Ramos (cell line): ENCODE measurements at regions not wholly inside any gene's neighbourhood (a gene's known extent, or its start where the extent isn't known, plus 50 kb on each side); places are given as distances from the start of the nearest gene placed in this dataset.
"Not testable (repeated sequence)": the region's sequence is repeated elsewhere in the genome, so short reads cannot be mapped to it uniquely, and the experiment has no call there.

Experiments
- in situ Hi-C: fragments of 300-500 bp; cut with MboI; formaldehyde crosslinking; loops from one replicate; pipeline ENCODE4 v1.14.3; 2022; ENCODE audit warnings: low sequenced_read_pairs; ENCODE audit not compliant: unreplicated experiment

DNA sequence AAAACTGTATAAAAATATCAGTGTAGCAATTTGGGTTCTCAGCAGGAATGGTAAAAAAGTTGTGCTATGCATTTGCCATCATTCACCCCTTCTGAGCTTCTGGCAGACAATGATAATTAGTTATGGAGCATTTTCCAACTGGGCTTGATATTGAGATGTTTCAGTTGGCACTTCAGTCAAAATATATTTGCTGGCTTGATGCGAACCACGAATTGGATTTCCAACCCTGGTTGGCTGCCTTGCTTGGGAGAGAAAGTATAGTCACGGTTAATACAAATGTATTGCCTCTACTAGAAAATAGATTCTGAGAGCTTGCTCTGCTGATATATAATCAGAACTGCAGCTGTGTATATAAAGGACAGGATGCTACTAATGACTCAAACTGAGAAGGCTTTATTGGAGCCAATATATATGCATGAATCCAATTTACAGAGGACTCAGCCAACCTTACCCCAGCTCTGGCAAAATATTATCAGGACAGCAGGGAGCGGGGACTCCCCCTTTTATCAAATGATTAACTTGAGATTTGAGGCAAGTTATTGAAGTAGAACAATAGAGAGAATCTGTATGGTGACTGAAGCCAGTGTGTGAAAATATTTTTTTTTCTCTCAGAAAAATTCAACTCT, 219.8 kb upstream of the SMIM30 start:
- in situ Hi-C loops: no loop called here

- in situ Hi-C loops: not testable (repeated sequence)
Measured at GRCh38 chr7:113336838-113337237, 218.5 kb upstream of the SMIM30 start.

DNA sequence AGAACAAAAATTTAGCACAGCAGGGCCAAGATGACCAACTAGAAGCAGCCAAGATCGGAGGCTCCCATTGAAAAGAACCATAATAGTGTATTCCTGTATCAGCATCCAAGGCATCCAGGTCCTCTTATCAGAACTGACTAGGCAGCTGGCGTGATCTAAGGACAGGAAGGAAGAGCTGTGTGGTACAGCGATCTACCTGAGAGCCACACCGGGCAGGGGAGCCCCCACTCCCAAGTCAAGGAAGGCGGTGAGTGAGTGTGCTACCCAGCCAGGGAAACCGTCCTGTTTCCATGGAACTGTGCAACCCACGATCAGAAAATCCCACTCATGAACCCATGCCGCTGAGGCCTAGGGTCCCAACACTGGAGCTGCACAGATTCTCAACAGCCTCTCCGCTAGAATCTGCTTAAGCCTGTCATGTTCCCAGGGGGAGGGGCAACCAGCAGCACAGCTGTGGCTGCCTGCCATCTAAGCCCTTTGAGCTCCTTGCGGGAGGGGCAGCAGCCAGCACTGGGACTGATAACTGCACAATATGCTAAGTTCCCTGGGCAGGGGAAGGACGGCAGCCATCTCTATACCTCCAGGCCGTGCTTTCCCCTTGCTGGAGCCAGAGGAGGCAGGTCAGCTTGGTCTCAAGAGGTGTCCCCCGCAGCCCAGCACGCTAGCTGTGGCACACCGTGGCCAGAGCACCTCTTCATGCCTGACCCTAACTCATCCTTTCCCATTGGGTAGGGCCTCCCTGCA, 213.0 kb upstream of the SMIM30 start:
- in situ Hi-C loops: no loop called here

DNA sequence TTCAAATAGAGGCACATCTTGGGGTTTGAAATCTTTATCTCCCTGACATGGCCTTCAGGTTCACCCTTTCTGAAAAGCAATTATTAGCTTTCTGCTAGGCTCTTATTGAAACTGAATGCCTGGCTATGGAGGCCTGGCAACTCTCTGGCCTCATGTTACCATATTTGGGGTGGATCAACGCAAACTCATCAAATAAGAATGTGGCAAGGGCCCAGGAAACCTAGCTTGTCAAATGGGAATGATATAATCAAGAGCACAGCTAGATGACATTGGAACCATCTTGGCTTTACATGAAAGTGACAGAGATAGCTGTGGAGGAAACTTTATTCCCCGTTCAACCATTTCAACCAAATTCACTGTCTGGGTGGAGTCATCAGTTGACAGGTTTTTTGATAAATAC, 202.8 kb upstream of the SMIM30 start:
- in situ Hi-C loops: no loop called here

- in situ Hi-C loops: no loop called here
Measured at GRCh38 chr7:113320419-113320818, 202.1 kb upstream of the SMIM30 start.

DNA sequence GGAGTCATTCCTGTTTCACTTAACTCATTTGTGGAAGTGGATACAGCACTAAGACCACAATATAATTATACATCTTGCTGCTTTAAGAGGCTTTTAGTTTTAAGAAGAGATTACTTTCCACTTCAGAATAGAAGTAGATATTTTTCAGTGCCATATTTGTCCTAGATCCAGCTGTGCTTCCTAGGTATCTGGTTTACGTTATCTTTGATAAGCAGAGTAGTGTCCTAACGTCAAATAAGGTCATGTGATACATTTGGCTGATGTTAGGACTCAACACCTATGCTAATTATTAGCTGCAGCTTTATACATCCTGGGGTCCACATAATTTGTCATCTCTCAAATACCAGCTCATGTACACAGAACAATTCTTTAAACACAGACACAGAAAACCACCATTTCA, 196.2 kb upstream of the SMIM30 start:
- in situ Hi-C loops: no loop called here

DNA sequence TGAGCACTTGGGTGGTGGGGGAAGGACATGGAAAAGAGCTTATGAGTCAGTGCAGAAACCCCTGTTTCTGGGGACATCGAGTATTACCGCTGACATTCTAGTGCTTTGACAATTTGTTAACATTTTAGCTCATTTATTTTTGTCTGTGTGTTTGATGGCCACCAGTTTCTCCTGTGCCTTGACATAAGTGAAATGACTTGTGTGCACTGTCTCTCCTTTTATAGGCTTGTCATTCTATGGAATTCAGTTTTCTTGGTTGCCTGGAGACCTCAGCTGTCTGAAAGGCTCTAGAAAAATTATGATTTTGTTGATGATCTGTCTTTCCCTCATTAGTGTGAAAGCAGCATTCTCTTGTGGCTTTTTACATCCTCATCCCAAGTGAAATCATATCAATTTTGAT, 190.0 kb upstream of the SMIM30 start:
- in situ Hi-C loops: no loop called here

DNA sequence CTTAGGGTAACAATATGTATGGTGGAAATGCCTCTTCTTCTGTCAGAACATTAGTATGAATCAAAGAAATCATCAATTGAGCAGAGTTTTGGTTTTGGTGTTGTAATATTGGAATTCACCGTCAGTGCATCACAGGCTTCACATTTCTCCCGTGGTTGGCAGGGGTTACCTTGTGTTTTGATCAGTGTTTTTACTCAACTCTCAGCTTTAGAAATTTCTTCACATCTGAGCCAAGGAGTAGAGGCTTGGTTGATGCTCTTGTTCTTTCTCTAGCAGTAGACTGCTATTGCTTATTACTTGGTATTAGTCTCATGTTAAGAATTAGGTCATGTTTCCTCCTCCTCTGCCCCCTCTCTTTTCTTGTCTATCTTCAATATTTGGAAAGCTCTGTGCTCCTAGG, 188.8 kb upstream of the SMIM30 start:
- in situ Hi-C loops: no loop called here

- in situ Hi-C loops: no loop called here
Measured at GRCh38 chr7:113306302-113306701, 187.9 kb upstream of the SMIM30 start.

GRCh38 chr7:113304104-113304503, 185.8 kb upstream of the SMIM30 start:
- in situ Hi-C loops: no loop called here

DNA sequence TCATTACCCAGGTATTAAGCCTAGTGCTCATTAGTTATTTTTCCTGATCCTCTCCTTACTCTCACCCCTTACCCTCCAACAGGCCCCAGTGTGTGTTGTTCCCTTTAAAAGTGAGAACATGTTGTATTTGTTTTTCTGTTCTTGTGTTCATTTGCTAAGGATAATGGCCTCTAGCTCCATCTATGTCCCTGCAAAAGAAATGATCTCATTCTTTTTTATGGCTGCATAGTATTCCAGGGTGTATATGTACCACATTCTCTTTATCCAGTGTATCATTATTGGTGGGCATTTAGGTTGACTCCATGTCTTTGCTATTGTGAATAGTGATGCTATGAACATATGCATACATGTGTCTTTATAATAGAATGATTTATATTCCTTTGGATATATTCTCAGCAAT, 185.0 kb upstream of the SMIM30 start:
- in situ Hi-C loops: not testable (repeated sequence)

DNA sequence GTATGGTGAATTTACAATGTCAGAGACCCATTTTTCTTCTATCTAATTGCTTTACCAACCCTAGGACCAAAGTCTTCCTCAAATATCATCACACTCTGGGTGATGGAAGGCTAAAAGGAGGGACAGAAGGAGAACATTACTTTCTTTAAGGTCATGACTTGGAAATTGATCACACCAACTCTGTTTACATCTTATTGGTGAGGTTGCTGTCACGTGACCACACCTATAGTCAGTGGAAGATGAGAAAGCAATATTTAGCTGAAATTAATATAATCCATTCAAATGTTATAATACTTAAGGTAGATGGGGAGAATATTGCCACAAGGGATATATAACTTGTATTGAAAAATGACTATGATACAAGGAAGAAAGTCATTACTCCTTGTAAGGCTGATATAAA, 183.6 kb upstream of the SMIM30 start:
- in situ Hi-C loops: no loop called here

DNA sequence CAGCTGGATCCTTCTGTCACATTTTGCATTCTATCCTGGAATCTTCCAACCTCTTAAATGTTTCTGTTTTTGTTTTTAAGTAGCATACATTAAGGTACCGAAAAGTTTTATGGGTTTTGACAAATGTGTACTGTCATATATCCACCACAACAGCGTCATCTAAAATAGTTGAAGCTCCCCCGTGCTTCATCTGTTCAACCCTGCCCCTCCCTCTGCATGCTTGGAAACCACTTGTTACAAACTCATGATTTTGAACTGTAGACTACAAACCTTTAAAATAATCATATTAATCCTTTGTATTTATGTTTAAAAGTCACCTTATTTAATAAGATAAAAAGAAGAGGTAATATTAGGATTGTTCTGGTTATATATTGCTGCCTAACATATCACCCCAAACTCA, 182.8 kb upstream of the SMIM30 start:
- in situ Hi-C loops: no loop called here

GRCh38 chr7:113299748-113300147, 181.4 kb upstream of the SMIM30 start:
- in situ Hi-C loops: no loop called here

DNA sequence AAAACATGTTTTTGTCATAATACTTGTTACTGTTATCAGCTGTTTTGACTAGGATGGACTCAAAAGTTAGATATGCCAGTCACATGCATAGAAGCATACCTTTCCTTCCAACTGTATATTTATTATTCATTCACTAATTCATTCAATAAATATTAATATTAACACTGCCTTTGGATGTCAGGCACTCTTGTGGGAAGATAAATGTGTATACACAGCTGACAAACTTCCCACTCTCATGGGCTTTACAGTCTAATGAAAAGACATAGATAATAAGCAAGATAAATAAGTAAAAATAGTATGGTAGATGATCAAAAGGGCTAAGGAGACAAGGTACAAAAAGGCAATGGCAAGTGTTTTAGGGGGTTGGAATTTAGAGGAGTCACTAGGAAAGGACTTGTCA, 180.1 kb upstream of the SMIM30 start:
- in situ Hi-C loops: no loop called here

GRCh38 chr7:113294750-113295149, 176.4 kb upstream of the SMIM30 start:
- in situ Hi-C loops: no loop called here

- in situ Hi-C loops: no loop called here
Measured at GRCh38 chr7:113292105-113292504, 173.8 kb upstream of the SMIM30 start.

DNA sequence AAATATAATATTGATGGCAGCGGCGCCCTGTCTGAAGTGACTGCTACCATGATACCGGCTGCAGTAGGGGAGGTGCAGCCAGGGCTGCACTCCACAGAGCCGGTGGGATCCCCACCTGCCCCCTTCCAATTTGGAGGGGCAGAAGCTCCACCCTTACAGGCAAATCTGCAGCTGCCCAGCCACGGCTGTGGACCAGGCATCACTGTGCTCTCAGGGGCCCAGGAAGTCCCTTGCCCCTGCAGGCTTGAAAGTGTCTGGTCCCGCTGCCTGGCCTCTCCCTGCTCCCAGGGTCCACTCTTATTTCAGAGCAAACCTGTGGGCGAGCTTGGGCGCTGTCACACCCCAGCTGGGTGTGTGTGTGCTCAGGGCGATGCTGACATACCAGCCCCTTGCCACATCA, 172.7 kb upstream of the SMIM30 start:
- in situ Hi-C loops: no loop called here

DNA sequence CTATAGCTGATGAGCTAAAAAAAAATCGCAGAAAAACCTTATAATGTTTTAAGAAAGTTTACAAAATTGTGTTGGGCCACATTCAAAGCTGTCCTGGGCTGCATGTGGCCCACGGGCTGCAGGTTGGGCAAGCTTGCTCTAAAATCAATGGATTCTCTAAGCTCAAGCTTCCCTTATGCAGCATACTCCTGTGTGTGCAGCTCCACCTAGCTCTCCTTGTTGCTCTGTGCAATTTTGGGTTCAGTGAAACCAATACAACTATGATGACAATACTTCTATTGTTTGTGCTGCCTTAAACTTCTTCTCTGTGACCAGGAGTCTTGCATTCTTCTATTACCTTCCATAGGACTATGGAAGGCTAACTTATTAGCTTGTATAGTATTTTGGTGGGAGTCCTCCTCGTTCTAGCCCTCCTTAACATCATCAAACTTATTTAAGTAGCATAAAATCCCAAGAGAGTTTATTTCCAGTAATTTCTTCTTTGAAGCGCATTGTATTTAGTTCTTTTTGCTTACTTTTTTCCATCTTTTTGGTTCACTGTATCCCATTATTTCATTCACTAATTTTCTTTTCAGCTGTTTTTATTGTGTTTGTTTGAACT, 170.9 kb upstream of the SMIM30 start:
- in situ Hi-C loops: no loop called here

DNA sequence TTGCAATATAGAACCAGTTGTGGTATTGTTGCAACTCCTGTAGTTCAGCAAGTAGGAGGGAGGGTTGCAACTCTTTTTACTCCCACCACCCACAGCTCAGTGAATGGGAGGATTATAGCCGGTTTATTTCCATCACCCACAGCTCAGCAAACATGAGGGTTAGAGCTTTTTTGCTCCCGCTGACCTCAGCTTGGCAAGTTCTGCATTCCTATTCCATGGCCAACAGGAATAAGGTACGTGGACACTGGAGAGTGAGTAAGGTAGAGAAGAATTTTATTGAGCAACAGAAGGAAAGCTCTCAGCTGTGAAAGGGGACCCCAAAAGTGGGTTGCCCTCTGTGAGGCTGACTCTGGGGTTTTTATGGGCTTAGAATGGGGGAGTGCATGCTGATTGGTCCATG, 167.1 kb upstream of the SMIM30 start:
- in situ Hi-C loops: no loop called here

DNA sequence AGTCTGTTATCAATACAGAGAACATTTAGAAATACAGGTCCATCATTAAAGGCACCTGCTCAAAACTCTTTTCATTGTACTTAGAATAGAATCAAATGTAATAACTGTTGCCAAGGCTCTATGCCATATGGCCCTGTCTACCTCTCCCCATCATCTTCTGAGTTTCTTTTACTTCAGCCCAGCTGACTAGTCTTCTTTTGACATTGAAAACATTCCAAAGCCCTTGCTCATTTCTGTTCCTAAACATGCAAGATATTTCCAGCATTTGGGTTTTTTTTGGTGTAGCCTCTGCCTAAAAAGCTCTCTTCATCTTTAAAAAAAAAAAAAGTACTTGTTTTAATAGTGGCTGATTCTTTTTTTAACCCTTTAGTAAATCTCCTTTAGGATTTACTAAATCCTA, 165.5 kb upstream of the SMIM30 start:
- in situ Hi-C loops: no loop called here

DNA sequence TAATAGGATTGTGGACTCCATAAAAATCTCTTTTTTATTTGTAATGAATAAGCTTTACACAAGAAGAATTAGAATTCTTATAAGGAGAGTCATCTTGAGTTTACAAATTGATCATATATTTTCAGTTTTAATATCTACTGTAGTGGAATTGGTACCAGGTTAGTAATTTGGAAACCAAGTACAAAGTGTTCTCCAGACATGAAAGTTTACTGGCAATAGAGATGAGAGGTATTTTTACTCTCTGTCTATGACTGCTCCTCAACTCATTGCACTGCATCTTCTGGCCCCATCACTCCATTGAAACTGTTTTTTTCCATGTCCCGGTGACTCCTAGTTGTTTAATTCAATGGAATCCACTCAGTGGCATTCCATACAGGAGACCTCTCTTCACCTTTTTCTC, 164.5 kb upstream of the SMIM30 start:
- in situ Hi-C loops: no loop called here
